Tibial nerve (tissue), 4 donors: ENCODE measurements at regions not wholly inside any gene's neighbourhood (a gene's known extent, or its start where the extent isn't known, plus 50 kb on each side); places are given as distances from the start of the nearest gene placed in this dataset.

Source experiments
- DNase-seq, 2 donors: peaks; one replicate each; pipeline ENCODE4 v3.0.0-alpha.2; 2019; ENCODE audit warnings: low spot score in 2 of 2
- H3K27ac ChIP-seq, 4 donors: fragments of 200-600 bp; sonication (generic) in 3 of 4; one replicate each; pipeline ENCODE4 v1.5.1; 2017 to 2019; ENCODE audit warnings: mild to moderate bottlenecking in 1 of 4
- H3K27me3 ChIP-seq, 2 donors: fragments of 200-600 bp; sonication (generic) in 1 of 2; one replicate each; pipeline versions ENCODE4 v1.5.1 to v1.6.0; 2017 to 2019
- H3K36me3 ChIP-seq, 3 donors: fragments of 200-600 bp; sonication (generic); one replicate each; pipeline ENCODE4 v1.5.1; 2018 to 2019
- H3K4me1 ChIP-seq, 4 donors: fragments of 200-600 bp; sonication (generic) in 3 of 4; one replicate each; pipeline ENCODE4 v1.5.1; 2017 to 2019
- H3K4me3 ChIP-seq, 4 donors: fragments of 200-600 bp; sonication (generic) in 3 of 4; one replicate each; pipeline ENCODE4 v1.5.1; 2017 to 2019; ENCODE audit warnings: mild to moderate bottlenecking in 1 of 4, moderate library complexity in 1 of 4
- H3K9me3 ChIP-seq, 4 donors: fragments of 200-600 bp; sonication (generic) in 3 of 4; one replicate each; pipeline ENCODE4 v1.5.1; 2017 to 2019
- EP300 ChIP-seq, 2 donors: sonication (generic); formaldehyde crosslinking; IDR thresholded peaks; one replicate each; pipeline ENCODE4 v1.6.1; 2017; ENCODE audit warnings: antibody characterized with exemption in 2 of 2, mild to moderate bottlenecking in 1 of 2
- POLR2A ChIP-seq, 2 donors: fragments of 450-650 bp; IDR thresholded peaks; one replicate each; pipeline ENCODE4 v1.6.1; 2017; ENCODE audit warnings: antibody characterized with exemption in 2 of 2, mild to moderate bottlenecking in 2 of 2, moderate library complexity in 2 of 2
- WGBS, 2 donors: methylation state at CpG; one replicate each; pipeline ENCODE4 v1.1.5; 2018; 5-methylcytosine and 5-hydroxymethylcytosine counted together
- TF ChIP-seq, protein P1 (sequence below), 5 experiments: fragments of 200-600 bp in 3 of 5; fragments of 450-650 bp in 2 of 5; sonication (generic) in 3 of 5; IDR thresholded peaks; one replicate each; pipeline ENCODE4 v1.5.1; 2016 to 2019; ENCODE audit warnings: antibody characterized with exemption in 5 of 5, mild to moderate bottlenecking in 3 of 5, moderate library complexity in 2 of 5

DNA sequence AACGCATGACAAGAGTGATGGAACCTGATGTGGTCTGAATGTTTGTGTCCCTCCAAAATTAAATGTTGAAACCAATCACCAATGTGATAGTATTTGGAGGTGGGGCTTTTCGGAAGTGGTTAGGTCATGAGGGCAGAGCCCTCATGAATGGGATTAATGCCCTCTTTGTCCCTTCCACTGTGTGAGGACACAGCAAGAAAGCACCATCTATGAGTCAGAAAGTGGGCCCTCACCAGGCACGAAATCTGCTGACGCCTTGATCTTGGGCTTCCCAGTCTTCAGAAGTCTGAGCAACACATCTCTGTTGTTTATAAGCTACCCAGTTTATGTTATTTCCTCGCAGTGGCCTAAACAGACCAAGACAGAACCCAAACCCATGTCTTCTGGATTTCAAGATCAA is 244.0 kb upstream of the JAG1 start:
- peaks cover 0 to 3% (median 0%) of the 10 kb centered on the region in 4 donors for H3K4me1 ChIP-seq
- H3K36me3 ChIP-seq = no peaks in the 10 kb centered on the region
- 86 to 90% methylated on average over 5 of the region's 5 CpGs for WGBS, 2 donors
- no peak for DNase-seq
- H3K27me3 ChIP-seq = no peaks in the 10 kb centered on the region
- TF ChIP-seq EP300 (IDR thresholded peaks at IDR 0.05) = no peak
- TF ChIP-seq POLR2A (IDR thresholded peaks at IDR 0.05) = no peak
- TF ChIP-seq, protein P1, sequence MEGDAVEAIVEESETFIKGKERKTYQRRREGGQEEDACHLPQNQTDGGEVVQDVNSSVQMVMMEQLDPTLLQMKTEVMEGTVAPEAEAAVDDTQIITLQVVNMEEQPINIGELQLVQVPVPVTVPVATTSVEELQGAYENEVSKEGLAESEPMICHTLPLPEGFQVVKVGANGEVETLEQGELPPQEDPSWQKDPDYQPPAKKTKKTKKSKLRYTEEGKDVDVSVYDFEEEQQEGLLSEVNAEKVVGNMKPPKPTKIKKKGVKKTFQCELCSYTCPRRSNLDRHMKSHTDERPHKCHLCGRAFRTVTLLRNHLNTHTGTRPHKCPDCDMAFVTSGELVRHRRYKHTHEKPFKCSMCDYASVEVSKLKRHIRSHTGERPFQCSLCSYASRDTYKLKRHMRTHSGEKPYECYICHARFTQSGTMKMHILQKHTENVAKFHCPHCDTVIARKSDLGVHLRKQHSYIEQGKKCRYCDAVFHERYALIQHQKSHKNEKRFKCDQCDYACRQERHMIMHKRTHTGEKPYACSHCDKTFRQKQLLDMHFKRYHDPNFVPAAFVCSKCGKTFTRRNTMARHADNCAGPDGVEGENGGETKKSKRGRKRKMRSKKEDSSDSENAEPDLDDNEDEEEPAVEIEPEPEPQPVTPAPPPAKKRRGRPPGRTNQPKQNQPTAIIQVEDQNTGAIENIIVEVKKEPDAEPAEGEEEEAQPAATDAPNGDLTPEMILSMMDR (IDR thresholded peaks at IDR 0.05) = no peak
- no peak overlapping the region for H3K27ac ChIP-seq
- no peak overlapping the region for H3K4me3 ChIP-seq
- H3K9me3 ChIP-seq = peaks cover 0 to 3% (median 0%) of the 10 kb centered on the region in 4 donors

DNA sequence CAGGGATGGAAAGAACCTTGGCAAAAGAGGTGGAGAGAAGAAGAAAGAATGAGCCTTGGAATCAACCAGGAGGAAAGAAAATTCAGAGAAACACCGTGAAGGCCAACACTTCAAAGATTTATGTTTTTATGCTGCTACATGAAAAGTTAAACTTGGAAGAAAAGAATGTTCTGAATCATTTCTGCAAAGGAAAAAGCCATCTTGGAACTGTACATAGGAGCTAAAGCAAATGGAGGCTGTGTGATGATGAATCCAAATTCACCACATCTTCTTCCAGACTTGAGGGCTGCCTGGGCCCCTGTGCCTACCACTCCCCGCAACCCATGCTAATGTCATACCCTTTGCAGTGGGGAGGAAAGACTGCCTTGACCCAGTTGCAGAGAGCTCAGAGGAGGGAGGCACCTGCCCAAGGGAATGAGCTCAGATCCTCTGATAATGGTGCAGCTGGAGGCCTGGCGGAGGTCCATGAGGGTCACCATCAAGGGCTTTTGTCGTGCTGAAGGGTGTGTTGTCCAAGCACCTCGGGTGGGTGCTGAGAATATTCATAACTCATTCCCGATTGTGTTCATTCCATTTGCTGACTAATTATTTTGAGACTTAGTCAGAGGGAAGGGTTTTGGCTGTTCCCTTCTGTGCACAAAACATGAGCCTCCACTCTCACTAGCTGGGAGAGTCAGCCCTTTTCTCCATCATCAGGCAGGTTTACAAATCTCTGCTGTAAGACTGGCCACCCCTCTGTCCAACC is 245.8 kb upstream of the JAG1 start:
- no peak for TF ChIP-seq EP300 (IDR thresholded peaks at IDR 0.05)
- TF ChIP-seq, protein P1 (IDR thresholded peaks at IDR 0.05) = no peak
- TF ChIP-seq POLR2A (IDR thresholded peaks at IDR 0.05) = no peak
- 64 to 66% methylated on average over 6 of the region's 6 CpGs for WGBS, 2 donors
- no peaks in the 10 kb centered on the region for H3K27me3 ChIP-seq
- no peaks in the 10 kb centered on the region for H3K36me3 ChIP-seq
- no peaks in the 10 kb centered on the region for H3K9me3 ChIP-seq
- no peak overlapping the region for H3K27ac ChIP-seq
- H3K4me1 ChIP-seq = peaks cover 0 to 7% (median 0%) of the 10 kb centered on the region in 4 donors
- no peak for DNase-seq
- no peak overlapping the region for H3K4me3 ChIP-seq

DNA sequence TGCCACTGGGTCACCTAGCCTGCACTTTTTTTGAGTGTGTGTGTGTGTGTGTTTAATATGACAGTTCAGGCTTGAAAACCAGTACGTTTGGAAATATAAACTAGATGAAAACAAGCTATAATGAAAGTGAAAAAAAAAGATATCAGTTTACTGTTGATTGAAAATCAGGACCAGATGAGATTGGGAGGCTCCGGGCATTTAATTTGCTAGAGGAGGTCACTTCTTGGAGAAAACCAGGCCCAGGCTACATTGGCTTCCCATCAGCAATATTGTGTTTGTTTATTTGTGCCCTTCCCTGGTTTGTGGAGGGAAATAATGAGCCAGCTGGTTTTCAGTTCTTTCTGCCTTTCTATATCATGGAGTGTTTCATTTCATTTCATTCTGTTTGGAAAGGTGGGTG is 246.6 kb upstream of the JAG1 start:
- DNase-seq = no peak
- TF ChIP-seq, protein P1 (IDR thresholded peaks at IDR 0.05) = no peak
- TF ChIP-seq EP300 (IDR thresholded peaks at IDR 0.05) = no peak
- no peak for TF ChIP-seq POLR2A (IDR thresholded peaks at IDR 0.05)
- no peak overlapping the region for H3K27ac ChIP-seq
- no peaks in the 10 kb centered on the region for H3K36me3 ChIP-seq
- 70 to 72% methylated on average over 2 of the region's 2 CpGs for WGBS, 2 donors
- no peaks in the 10 kb centered on the region for H3K27me3 ChIP-seq
- H3K9me3 ChIP-seq = no peaks in the 10 kb centered on the region
- no peak overlapping the region for H3K4me3 ChIP-seq
- peaks cover 0 to 7% (median 0%) of the 10 kb centered on the region in 4 donors for H3K4me1 ChIP-seq

DNA sequence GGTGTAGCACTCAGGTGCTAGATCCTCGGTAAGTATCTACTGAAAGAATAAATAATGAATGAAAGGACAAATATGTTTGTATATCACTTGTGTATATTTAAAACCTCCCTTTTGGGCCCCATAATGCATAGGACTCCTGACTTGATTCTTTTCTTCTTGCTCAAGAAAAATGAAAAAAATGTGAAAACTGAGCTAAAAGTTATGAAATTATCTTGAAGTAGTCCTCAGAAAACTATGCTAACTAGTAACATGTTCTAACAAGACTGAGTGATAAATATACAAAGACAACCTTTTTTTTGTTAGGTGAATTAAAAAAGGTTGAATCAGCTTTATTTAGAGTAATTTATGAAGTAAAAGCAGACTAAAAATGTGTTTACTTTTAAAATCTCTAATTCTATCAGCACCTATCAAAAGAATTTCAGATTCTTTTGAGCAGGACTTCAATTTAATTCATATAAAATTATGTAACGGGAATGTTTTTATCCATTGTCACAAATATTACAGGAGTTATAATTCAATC is 247.8 kb upstream of the JAG1 start:
- Histone ChIP-seq H3K27ac (no peak overlapping the region), H3K4me3 (no peak overlapping the region), H3K27me3 (no peaks in the 10 kb centered on the region), H3K9me3 (no peaks in the 10 kb centered on the region), H3K36me3 (no peaks in the 10 kb centered on the region), H3K4me1 (peaks cover 0 to 7% (median 0%) of the 10 kb centered on the region in 4 donors)
- WGBS, 2 donors = 93 to 97% methylated on average over 2 of the region's 2 CpGs
- no peak for DNase-seq
- TF ChIP-seq EP300 (IDR thresholded peaks at IDR 0.05) = no peak
- TF ChIP-seq, protein P1 (IDR thresholded peaks at IDR 0.05) = no peak
- TF ChIP-seq POLR2A (IDR thresholded peaks at IDR 0.05) = no peak

DNA sequence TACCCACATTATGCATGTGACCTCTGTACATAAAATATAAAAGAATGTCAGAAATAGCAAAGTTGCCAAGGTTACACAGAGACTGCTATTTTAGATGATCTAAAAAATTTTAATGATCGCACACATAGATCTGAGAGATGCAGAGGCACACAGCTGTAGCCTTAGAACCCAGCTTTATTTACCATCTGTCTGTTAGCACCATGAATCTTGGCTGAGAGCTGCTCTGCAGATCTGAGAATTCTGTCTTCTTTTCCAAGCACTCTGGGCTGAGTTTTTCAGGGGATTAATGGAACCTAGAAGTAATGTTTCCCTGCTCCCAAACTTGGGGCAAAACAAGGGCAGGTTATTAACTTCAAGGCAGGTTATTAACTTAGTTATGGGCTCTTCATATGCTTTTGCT is 248.7 kb upstream of the JAG1 start:
- Histone ChIP-seq H3K4me1 (peaks cover 0 to 7% (median 0%) of the 10 kb centered on the region in 4 donors), H3K9me3 (no peaks in the 10 kb centered on the region), H3K27ac (no peak overlapping the region), H3K36me3 (no peaks in the 10 kb centered on the region), H3K4me3 (no peak overlapping the region), H3K27me3 (no peaks in the 10 kb centered on the region)
- TF ChIP-seq EP300 (IDR thresholded peaks at IDR 0.05) (no peak), POLR2A (IDR thresholded peaks at IDR 0.05) (no peak)
- TF ChIP-seq, protein P1 (IDR thresholded peaks at IDR 0.05) = no peak
- no peak for DNase-seq
- 71 to 72% methylated on average over 1 of the region's 1 CpG for WGBS, 2 donors
